Loucy (cell line): ENCODE measurements at regions not wholly inside any gene's neighbourhood (a gene's known extent, or its start where the extent isn't known, plus 50 kb on each side); places are given as distances from the start of the nearest gene placed in this dataset.

Source experiments
- EZH2phosphoT487 ChIP-seq: fragments of 200-600 bp; IDR thresholded peaks from 2 replicates; pipeline ENCODE4 v1.6.1; 2018; ENCODE audit warnings: antibody characterized with exemption, mild to moderate bottlenecking, moderate library complexity, borderline replicate concordance
- TF ChIP-seq, protein P1 (sequence below): fragments of 200-600 bp; sonication (generic); conservative IDR thresholded peaks from 2 replicates; pipeline ENCODE4 v1.5.1; 2014; ENCODE audit warnings: mild to moderate bottlenecking, antibody characterized with exemption, low read length

- TF ChIP-seq, protein P1, sequence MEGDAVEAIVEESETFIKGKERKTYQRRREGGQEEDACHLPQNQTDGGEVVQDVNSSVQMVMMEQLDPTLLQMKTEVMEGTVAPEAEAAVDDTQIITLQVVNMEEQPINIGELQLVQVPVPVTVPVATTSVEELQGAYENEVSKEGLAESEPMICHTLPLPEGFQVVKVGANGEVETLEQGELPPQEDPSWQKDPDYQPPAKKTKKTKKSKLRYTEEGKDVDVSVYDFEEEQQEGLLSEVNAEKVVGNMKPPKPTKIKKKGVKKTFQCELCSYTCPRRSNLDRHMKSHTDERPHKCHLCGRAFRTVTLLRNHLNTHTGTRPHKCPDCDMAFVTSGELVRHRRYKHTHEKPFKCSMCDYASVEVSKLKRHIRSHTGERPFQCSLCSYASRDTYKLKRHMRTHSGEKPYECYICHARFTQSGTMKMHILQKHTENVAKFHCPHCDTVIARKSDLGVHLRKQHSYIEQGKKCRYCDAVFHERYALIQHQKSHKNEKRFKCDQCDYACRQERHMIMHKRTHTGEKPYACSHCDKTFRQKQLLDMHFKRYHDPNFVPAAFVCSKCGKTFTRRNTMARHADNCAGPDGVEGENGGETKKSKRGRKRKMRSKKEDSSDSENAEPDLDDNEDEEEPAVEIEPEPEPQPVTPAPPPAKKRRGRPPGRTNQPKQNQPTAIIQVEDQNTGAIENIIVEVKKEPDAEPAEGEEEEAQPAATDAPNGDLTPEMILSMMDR = no peak
- TF ChIP-seq EZH2phosphoT487 = no peak
These were observed 127.6 kb upstream of the DAAM1 start for GRCh38 chr14:59060841-59061240.
